Osteocyte (in vitro differentiated cells): ENCODE measurements at regions not wholly inside any gene's neighbourhood (a gene's known extent, or its start where the extent isn't known, plus 50 kb on each side); places are given as distances from the start of the nearest gene placed in this dataset.

ENCODE experiments used
- DNase-seq: peaks from one replicate; pipeline ENCODE4 v3.0.0; 2021; ENCODE audit warnings: mixed read lengths; ENCODE audit not compliant: unreplicated experiment; ENCODE audit errors: extremely low spot score
- H3K27ac Mint-ChIP-seq: one replicate; pipeline ENCODE4 v1.8.0; 2021; ENCODE audit warnings: mild to moderate bottlenecking, mixed read lengths; ENCODE audit not compliant: unreplicated experiment
- H3K27me3 Mint-ChIP-seq: one replicate; pipeline ENCODE4 v1.8.0; 2021; ENCODE audit warnings: mixed read lengths; ENCODE audit not compliant: unreplicated experiment
- H3K36me3 Mint-ChIP-seq: one replicate; pipeline ENCODE4 v1.8.0; 2021; ENCODE audit warnings: mixed read lengths; ENCODE audit not compliant: unreplicated experiment
- H3K4me1 Mint-ChIP-seq: one replicate; pipeline ENCODE4 v1.8.0; 2021; ENCODE audit warnings: mixed read lengths; ENCODE audit not compliant: unreplicated experiment
- H3K4me3 Mint-ChIP-seq: one replicate; pipeline ENCODE4 v1.8.0; 2021; ENCODE audit warnings: mild to moderate bottlenecking, moderate library complexity, mixed read lengths; ENCODE audit not compliant: unreplicated experiment
- H3K9me3 Mint-ChIP-seq: one replicate; pipeline ENCODE4 v1.8.0; 2021; ENCODE audit warnings: mixed read lengths; ENCODE audit not compliant: unreplicated experiment
- TF ChIP-seq, protein P1 (sequence below): fragments of 200-600 bp; sonication (generic); IDR thresholded peaks from 2 replicates; pipeline ENCODE4 v1.5.0; 2021; ENCODE audit warnings: antibody characterized with exemption, mild to moderate bottlenecking, moderate library complexity

DNA sequence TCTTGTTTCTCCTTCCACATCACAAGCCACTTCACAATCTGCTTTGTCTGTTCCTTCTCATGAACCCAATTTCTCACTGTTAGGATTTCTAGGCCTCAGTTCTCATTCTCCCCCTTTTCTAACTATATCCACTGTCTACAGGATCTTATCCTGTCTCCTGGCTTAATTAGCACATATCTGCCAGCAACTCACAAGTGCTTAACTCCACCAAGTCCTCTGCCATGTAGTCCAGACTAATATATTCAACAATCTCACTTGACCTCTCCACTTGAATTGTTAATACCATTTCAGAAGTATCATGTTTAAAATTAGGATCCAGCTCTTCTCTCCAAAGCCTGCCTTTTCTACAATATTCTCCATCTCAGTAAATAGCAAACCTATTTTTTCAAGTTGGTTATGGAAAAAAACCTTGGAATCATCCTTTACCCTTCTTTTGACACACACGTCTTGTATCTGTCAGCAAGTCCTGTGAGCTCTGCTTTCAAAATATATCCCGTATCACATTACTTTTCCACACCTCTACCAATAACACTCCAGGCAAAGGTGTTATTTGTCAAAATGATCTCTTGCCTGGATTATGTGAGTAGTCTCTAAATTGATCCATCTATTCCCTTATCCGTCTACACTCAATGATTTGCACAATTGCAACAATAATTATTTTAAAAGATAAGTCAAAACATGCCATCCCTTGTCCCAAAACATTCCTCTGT, 127.2 kb upstream of the SLIT2 start:
- no peaks in the 10 kb centered on the region for H3K36me3 Mint-ChIP-seq
- peaks cover under 1% of the 10 kb centered on the region for H3K27me3 Mint-ChIP-seq
- H3K4me1 Mint-ChIP-seq: no peaks in the 10 kb centered on the region
- no peaks in the 10 kb centered on the region for H3K9me3 Mint-ChIP-seq
- TF ChIP-seq, protein P1, sequence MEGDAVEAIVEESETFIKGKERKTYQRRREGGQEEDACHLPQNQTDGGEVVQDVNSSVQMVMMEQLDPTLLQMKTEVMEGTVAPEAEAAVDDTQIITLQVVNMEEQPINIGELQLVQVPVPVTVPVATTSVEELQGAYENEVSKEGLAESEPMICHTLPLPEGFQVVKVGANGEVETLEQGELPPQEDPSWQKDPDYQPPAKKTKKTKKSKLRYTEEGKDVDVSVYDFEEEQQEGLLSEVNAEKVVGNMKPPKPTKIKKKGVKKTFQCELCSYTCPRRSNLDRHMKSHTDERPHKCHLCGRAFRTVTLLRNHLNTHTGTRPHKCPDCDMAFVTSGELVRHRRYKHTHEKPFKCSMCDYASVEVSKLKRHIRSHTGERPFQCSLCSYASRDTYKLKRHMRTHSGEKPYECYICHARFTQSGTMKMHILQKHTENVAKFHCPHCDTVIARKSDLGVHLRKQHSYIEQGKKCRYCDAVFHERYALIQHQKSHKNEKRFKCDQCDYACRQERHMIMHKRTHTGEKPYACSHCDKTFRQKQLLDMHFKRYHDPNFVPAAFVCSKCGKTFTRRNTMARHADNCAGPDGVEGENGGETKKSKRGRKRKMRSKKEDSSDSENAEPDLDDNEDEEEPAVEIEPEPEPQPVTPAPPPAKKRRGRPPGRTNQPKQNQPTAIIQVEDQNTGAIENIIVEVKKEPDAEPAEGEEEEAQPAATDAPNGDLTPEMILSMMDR: no peak
- no peak overlapping the region for H3K27ac Mint-ChIP-seq
- H3K4me3 Mint-ChIP-seq: no peak overlapping the region
- no peak for DNase-seq

DNA sequence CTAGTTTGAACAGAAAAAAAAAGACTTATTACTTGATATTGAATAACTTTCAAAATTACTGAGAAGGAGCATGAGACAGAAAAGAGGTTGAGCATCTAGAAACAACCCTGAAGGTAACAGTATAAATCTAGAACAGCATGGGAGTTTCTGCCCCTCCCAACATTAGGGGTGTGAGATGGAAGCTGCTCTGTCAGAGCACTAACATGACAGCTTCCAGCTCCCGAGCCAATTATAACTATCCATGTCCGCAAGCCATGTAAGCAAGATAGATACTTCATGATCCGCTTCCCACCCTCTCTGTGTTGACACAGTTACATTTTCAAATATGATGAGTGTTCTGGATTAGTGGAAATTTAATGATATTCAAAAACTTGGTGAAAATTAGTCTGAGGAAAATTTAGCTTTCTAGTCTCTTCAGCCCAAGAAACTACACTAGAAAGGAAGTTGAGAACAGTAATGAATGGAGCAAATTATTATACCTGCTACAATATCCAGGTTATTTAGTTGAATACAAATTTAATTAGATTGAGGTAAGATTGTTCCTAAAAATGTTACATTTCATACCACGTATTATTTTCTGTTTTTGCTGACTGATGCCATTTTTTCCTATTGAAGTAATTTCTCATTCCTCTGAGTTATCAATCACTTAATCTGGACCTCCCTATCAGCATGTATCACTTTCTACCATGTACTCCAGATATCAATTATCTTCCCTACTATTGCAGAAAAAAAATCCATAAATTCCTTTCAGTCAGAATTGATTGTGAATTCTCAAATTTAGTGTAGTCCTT, 129.3 kb upstream of the SLIT2 start:
- no peak overlapping the region for H3K4me3 Mint-ChIP-seq
- no peak for DNase-seq
- H3K36me3 Mint-ChIP-seq: no peaks in the 10 kb centered on the region
- no peak overlapping the region for H3K27ac Mint-ChIP-seq
- no peaks in the 10 kb centered on the region for H3K27me3 Mint-ChIP-seq
- H3K4me1 Mint-ChIP-seq: no peaks in the 10 kb centered on the region
- H3K9me3 Mint-ChIP-seq: peaks cover 11% of the 10 kb centered on the region
- TF ChIP-seq, protein P1: no peak

DNA sequence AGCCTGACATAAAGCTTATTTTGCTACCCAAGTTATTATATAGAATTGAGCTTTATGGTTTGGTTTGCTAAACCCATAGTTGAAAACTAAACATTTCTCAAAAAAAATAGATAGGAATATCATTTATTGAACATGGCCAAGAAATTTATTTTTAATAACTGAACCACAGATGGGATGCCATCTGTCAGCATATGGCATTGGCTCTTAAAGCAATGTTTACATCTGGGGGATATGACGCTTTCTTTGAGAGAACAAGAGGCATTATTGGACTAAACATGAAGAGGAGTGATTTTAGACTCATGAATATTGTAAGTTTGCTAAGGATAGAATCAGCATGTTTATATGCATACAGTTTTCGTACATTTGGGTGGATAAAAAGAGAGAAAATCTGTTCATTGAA, 132.6 kb upstream of the SLIT2 start:
- Mint-ChIP-seq H3K4me1 (no peaks in the 10 kb centered on the region), H3K27me3 (no peaks in the 10 kb centered on the region), H3K9me3 (peaks cover 13% of the 10 kb centered on the region), H3K36me3 (no peaks in the 10 kb centered on the region), H3K27ac (no peak overlapping the region), H3K4me3 (no peak overlapping the region)
- no peak for DNase-seq
- TF ChIP-seq, protein P1: no peak

DNA sequence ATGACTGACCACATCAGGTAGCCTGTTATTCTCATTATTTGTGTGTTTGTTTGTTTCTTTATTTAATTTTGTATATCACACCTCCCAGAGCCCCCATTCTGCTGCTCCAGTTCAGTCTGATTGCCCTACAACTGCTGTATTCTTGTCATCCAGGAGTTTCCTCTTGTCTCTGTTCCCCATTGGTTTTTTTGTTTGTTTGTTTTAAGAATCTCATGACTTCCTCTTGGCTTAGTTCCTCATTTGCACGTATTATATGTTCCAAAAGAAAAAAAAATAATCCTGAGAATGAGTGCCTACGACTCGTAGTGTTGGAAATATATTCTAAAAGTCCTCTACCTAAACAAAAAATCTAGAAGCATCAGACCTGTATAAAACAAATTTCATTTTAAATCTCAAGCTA, 142.3 kb upstream of the SLIT2 start:
- peak overlapping the region; percentile 2 for H3K4me3 Mint-ChIP-seq
- no peaks in the 10 kb centered on the region for H3K36me3 Mint-ChIP-seq
- DNase-seq: no peak
- peaks cover 7% of the 10 kb centered on the region for H3K4me1 Mint-ChIP-seq
- peak overlapping the region; percentile 66 for H3K27ac Mint-ChIP-seq
- peaks cover 9% of the 10 kb centered on the region for H3K9me3 Mint-ChIP-seq
- TF ChIP-seq, protein P1: no peak
- H3K27me3 Mint-ChIP-seq: no peaks in the 10 kb centered on the region

DNA sequence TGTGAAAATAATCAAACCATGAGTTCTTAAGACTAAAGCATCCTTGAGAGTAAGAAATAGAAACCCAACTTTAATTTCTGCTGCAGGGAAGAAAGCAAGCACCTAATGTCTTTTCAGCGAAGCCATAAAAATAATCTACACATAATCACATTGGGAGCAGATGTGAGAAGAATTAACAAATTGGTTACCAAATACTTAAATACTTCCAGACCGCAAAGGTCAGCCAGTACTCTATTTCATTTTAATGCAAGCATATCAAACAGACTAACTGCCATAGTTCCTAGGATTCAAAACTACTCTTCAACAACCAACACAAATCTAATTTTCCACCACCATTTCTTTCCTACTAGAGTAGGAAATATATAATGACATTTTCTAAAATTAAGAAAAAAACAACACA, 144.8 kb upstream of the SLIT2 start:
- Mint-ChIP-seq H3K4me1 (peaks cover 7% of the 10 kb centered on the region), H3K9me3 (peaks cover 4% of the 10 kb centered on the region), H3K27me3 (no peaks in the 10 kb centered on the region), H3K4me3 (no peak overlapping the region), H3K36me3 (no peaks in the 10 kb centered on the region), H3K27ac (no peak overlapping the region)
- DNase-seq: no peak
- TF ChIP-seq, protein P1: no peak
